Right atrium auricular region (tissue), 2 donors: ENCODE measurements at regions not wholly inside any gene's neighbourhood (a gene's known extent, or its start where the extent isn't known, plus 50 kb on each side); places are given as distances from the start of the nearest gene placed in this dataset.
"Not testable (repeated sequence)": the region's sequence is repeated elsewhere in the genome, so short reads cannot be mapped to it uniquely, and the experiment has no call there.

Source experiments
- DNase-seq: peaks from one replicate; pipeline ENCODE4 v3.0.0-alpha.2; 2019; ENCODE audit warnings: low spot score
- H3K27ac ChIP-seq, 2 donors: fragments of 200-600 bp; sonication (generic); 1 replicate in 1 of 2; 2 replicates in 1 of 2; pipeline ENCODE4 v1.5.1; 2016 to 2019
- H3K27me3 ChIP-seq, 2 donors: fragments of 200-600 bp; sonication (generic); one replicate each; pipeline versions ENCODE4 v1.5.1 to v1.6.0; 2017 to 2019
- H3K36me3 ChIP-seq: fragments of 200-600 bp; sonication (generic); one replicate; pipeline ENCODE4 v1.5.1; 2016
- H3K4me1 ChIP-seq, 2 donors: fragments of 200-600 bp; sonication (generic); one replicate each; pipeline versions ENCODE4 v1.5.1 to v1.6.0; 2017 to 2019
- H3K4me3 ChIP-seq, 2 donors: fragments of 200-600 bp; sonication (generic); 1 replicate in 1 of 2; 2 replicates in 1 of 2; pipeline ENCODE4 v1.5.1; 2017 to 2019; ENCODE audit warnings: mild to moderate bottlenecking in 1 of 2, moderate library complexity in 1 of 2
- H3K9me3 ChIP-seq, 2 donors: fragments of 200-600 bp; sonication (generic); one replicate each; pipeline ENCODE4 v1.5.1; 2019
- TF ChIP-seq, protein P1 (sequence below), 2 donors: fragments of 200-600 bp; sonication (generic); IDR thresholded peaks; one replicate each; pipeline ENCODE4 v1.5.1; 2019; ENCODE audit warnings: antibody characterized with exemption in 2 of 2

DNA sequence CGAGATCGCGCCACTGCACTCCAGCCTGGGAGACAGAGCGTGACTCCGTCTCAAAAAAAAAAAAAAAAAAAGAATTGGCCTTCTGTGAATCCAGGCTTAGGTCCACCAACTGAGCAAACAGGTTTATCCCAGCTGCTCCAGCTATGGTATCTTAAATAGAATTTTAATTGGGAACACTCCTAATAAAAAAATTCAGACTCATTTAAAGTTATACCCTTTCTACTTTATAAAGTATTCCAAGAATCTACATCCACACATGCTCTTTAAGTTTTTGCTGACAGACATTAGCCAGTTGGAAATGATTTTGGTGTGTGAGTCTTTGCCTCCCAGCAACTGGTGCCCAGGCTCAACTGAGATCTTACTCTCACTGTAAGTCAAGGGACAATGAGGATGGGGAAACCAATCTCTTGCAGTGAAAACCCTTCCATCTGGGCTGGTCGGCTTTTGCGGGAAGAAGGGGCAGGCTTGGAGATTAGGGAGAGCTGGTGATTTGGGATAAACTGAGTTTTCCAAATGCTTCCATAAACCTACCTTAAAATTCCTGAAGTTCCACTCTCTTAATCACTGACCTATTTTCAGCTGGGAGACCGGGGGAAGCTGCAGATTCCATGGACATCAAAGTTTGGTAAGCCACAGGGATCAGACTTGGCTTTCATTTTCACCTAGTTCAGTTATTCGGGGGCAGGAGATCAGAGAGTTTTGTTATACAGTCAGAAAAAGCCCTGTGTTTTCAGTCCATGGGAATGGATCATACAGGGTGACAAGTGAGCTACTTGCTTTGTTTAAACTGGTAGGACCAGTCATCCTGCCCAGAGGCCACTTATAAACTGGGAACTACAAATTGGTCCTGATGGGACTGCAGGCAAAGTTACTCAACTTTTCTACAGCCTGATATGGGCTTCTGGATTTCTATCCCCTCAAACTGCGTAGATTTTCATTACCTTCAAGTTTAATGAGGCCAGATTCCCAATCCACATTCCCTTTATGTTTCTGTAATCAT is 89.3 kb upstream of the ZNF746 start:
- TF ChIP-seq, protein P1, sequence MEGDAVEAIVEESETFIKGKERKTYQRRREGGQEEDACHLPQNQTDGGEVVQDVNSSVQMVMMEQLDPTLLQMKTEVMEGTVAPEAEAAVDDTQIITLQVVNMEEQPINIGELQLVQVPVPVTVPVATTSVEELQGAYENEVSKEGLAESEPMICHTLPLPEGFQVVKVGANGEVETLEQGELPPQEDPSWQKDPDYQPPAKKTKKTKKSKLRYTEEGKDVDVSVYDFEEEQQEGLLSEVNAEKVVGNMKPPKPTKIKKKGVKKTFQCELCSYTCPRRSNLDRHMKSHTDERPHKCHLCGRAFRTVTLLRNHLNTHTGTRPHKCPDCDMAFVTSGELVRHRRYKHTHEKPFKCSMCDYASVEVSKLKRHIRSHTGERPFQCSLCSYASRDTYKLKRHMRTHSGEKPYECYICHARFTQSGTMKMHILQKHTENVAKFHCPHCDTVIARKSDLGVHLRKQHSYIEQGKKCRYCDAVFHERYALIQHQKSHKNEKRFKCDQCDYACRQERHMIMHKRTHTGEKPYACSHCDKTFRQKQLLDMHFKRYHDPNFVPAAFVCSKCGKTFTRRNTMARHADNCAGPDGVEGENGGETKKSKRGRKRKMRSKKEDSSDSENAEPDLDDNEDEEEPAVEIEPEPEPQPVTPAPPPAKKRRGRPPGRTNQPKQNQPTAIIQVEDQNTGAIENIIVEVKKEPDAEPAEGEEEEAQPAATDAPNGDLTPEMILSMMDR (IDR thresholded peaks at IDR 0.05): no peak
- Histone ChIP-seq H3K4me3 (no peak overlapping the region), H3K36me3 (peaks cover 20% of the 10 kb centered on the region), H3K27me3 (no peaks in the 10 kb centered on the region), H3K27ac (no peak overlapping the region), H3K9me3 (peaks cover 0 to 6% of the 10 kb centered on the region in 2 donors), H3K4me1 (no peaks in the 10 kb centered on the region)
- DNase-seq: no peak

DNA sequence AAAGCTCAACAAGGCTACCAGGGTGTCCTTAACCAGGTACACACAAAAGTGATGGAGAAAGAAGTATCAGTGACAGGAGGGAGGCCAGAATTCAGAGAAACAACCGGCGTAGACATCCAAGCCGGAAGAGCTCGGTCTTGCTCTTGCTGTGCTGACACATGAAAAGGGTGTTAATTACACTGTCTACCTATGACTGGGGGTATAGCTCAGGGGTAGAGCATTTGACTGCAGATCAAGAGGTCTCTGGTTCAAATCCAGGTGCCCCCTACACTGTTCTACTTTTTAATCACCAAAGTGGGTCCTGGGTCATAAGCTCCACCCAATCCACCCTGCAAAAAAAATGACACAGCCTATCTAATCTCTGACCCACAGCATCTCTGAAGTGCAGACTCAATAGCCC is 86.9 kb upstream of the ZNF746 start:
- no peak overlapping the region for H3K27ac ChIP-seq
- H3K27me3 ChIP-seq: no peaks in the 10 kb centered on the region
- H3K4me1 ChIP-seq: no peaks in the 10 kb centered on the region
- DNase-seq: no peak
- H3K4me3 ChIP-seq: no peak overlapping the region
- H3K36me3 ChIP-seq: peaks cover 20% of the 10 kb centered on the region
- TF ChIP-seq, protein P1 (IDR thresholded peaks at IDR 0.05): no peak
- H3K9me3 ChIP-seq: peaks cover 3 to 15% of the 10 kb centered on the region in 2 donors

- Histone ChIP-seq H3K36me3 (peaks cover 25% of the 10 kb centered on the region), H3K9me3 (peaks cover 3 to 20% of the 10 kb centered on the region in 2 donors), H3K27me3 (no peaks in the 10 kb centered on the region), H3K4me1 (no peaks in the 10 kb centered on the region), H3K4me3 (no peak overlapping the region), H3K27ac (no peak overlapping the region)
- DNase-seq: no peak
- TF ChIP-seq, protein P1 (IDR thresholded peaks at IDR 0.05): no peak
These were observed 86.4 kb upstream of the ZNF746 start for GRCh38 chr7:149584009-149584408.

DNA sequence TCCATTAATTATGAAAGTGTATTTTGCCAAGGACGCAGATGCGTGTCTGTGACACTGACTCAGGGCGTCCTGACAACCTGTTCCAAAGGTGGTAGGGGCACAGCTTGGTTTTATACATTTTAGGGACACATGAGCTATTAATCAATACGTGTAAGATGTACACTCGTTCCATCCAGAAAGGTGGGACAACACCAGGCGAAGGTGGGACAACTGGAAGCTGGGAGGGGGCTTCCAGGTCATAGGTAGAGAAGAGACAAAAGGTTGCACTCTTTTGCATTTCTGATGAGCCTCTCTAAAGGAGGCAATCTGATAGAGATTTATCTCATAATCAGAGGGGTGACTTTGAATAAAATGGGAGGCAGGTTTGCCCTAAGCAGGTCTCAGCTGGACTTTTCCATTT is 82.7 kb upstream of the ZNF746 start:
- Histone ChIP-seq H3K27ac (no peak overlapping the region), H3K36me3 (peaks cover 15% of the 10 kb centered on the region), H3K27me3 (no peaks in the 10 kb centered on the region), H3K9me3 (peaks cover 3 to 22% of the 10 kb centered on the region in 2 donors), H3K4me3 (no peak overlapping the region), H3K4me1 (no peaks in the 10 kb centered on the region)
- DNase-seq: no peak
- TF ChIP-seq, protein P1 (IDR thresholded peaks at IDR 0.05): no peak

GRCh38 chr7:149579365-149579764 is 81.8 kb upstream of the ZNF746 start:
- H3K27ac ChIP-seq, H3K4me1 ChIP-seq, H3K27me3 ChIP-seq, H3K4me3 ChIP-seq, DNase-seq: not testable (repeated sequence)
- Histone ChIP-seq H3K9me3 (peaks cover 3 to 22% of the 10 kb centered on the region in 2 donors), H3K36me3 (peaks cover 15% of the 10 kb centered on the region)

GRCh38 chr7:149574428-149574827 is 76.8 kb upstream of the ZNF746 start:
- DNase-seq, H3K27ac ChIP-seq, H3K4me1 ChIP-seq, H3K27me3 ChIP-seq, H3K36me3 ChIP-seq, H3K4me3 ChIP-seq: not testable (repeated sequence)
- H3K9me3 ChIP-seq: peaks cover 0 to 25% of the 10 kb centered on the region in 2 donors
